ENCODE measurements at regions not wholly inside any gene's neighbourhood (a gene's known extent, or its start where the extent isn't known, plus 50 kb on each side); places are given as distances from the start of the nearest gene placed in this dataset.

- TF ChIP-seq CTCF (conservative IDR thresholded peaks at IDR 0.05), result no peak
- TF ChIP-seq ZFX (IDR thresholded peaks at IDR 0.05), result no peak
Observed at GRCh38 chr17:63268827-63269226, 177.3 kb downstream of the CYB561 start.

All from C4-2B (cell line).